HuH-7.5 (cell line): ENCODE measurements at regions not wholly inside any gene's neighbourhood (a gene's known extent, or its start where the extent isn't known, plus 50 kb on each side); places are given as distances from the start of the nearest gene placed in this dataset.
A peak's percentile ranks its signal among the peaks of the same experiment; 100 is the strongest.

ENCODE experiments used
- DNase-seq: peaks from one replicate; pipeline ENCODE4 v3.0.0; 2011; ENCODE audit warnings: low spot score

GRCh38 chr10:78516756-78517155 is 483.1 kb downstream of the RPS24 start:
- DNase-seq = no peak

- no peak for DNase-seq
Measured at GRCh38 chr10:78518224-78518623, 484.6 kb downstream of the RPS24 start.

- peak; percentile 25 for DNase-seq
Measured at GRCh38 chr10:78520737-78521430, 487.2 kb downstream of the RPS24 start.

GRCh38 chr10:78523453-78523852 is 489.8 kb downstream of the RPS24 start:
- DNase-seq = no peak

GRCh38 chr10:78524342-78524741 is 490.7 kb downstream of the RPS24 start:
- no peak for DNase-seq

GRCh38 chr10:78524941-78525340 is 491.3 kb downstream of the RPS24 start:
- no peak for DNase-seq

GRCh38 chr10:78526347-78526746 is 492.7 kb downstream of the RPS24 start:
- no peak for DNase-seq

GRCh38 chr10:78527296-78527695 is 493.6 kb downstream of the RPS24 start:
- DNase-seq = no peak

GRCh38 chr10:78528749-78529204 is 495.1 kb downstream of the RPS24 start:
- DNase-seq = peak; percentile 35

- no peak for DNase-seq
Measured at GRCh38 chr10:78529262-78529661, 495.6 kb downstream of the RPS24 start.

- DNase-seq = no peak
Measured at GRCh38 chr10:78531088-78531487, 497.4 kb downstream of the RPS24 start.

- DNase-seq = no peak
Measured at GRCh38 chr10:78532480-78533042, 498.9 kb downstream of the RPS24 start.

- no peak for DNase-seq
Measured at GRCh38 chr10:78533098-78533497, 499.4 kb downstream of the RPS24 start.

GRCh38 chr10:78533776-78534175 is 500.1 kb downstream of the RPS24 start:
- DNase-seq = no peak

- DNase-seq = no peak
Measured at GRCh38 chr10:78535716-78536218, 502.1 kb downstream of the RPS24 start.

- no peak for DNase-seq
Measured at GRCh38 chr10:78537018-78537417, 503.4 kb downstream of the RPS24 start.

- DNase-seq = no peak
Measured at GRCh38 chr10:78539247-78539766, 505.6 kb downstream of the RPS24 start.

- DNase-seq = no peak
Measured at GRCh38 chr10:78540355-78541076, 506.9 kb downstream of the RPS24 start.

- no peak for DNase-seq
Measured at GRCh38 chr10:78541481-78542140, 507.9 kb downstream of the RPS24 start.

GRCh38 chr10:78542141-78542489 is 508.5 kb downstream of the RPS24 start:
- no peak for DNase-seq

GRCh38 chr10:78542521-78542920 is 508.9 kb downstream of the RPS24 start:
- DNase-seq = no peak

GRCh38 chr10:78543031-78543748 is 509.5 kb downstream of the RPS24 start:
- no peak for DNase-seq
